Neural progenitor cell (in vitro differentiated cells): ENCODE measurements at regions not wholly inside any gene's neighbourhood (a gene's known extent, or its start where the extent isn't known, plus 50 kb on each side); places are given as distances from the start of the nearest gene placed in this dataset.
A peak's percentile ranks its signal among the peaks of the same experiment; 100 is the strongest.

ENCODE experiments used
- DNase-seq: peaks from one replicate; pipeline ENCODE4 v3.0.0-alpha.2; 2016; ENCODE audit warnings: low spot score
- H2AFZ ChIP-seq: fragments of 200-600 bp; sonication (generic); replicated peaks from 2 replicates; pipeline ENCODE4 v1.6.1; 2016; ENCODE audit warnings: antibody characterized with exemption
- H3F3A ChIP-seq: fragments of 200-600 bp; sonication (generic); 2 replicates; pipeline ENCODE4 v1.6.1; 2016; ENCODE audit warnings: antibody characterized with exemption, low read depth
- H3K27ac ChIP-seq: fragments of 200-600 bp; sonication (generic); 2 replicates; pipeline ENCODE4 v1.5.1; 2016; ENCODE audit warnings: mild to moderate bottlenecking
- H3K27me3 ChIP-seq: fragments of 200-600 bp; sonication (generic); 2 replicates; pipeline ENCODE4 v1.6.1; 2016; ENCODE audit warnings: mild to moderate bottlenecking, moderate library complexity
- H3K36me3 ChIP-seq: fragments of 200-600 bp; sonication (generic); 2 replicates; pipeline ENCODE4 v1.5.1; 2016
- H3K4me1 ChIP-seq: fragments of 200-600 bp; sonication (generic); 2 replicates; pipeline ENCODE4 v1.6.1; 2016; ENCODE audit warnings: mixed run types
- H3K4me2 ChIP-seq: fragments of 200-600 bp; sonication (generic); 2 replicates; pipeline ENCODE4 v1.6.1; 2016
- H3K4me3 ChIP-seq: fragments of 200-600 bp; sonication (generic); 2 replicates; pipeline ENCODE4 v1.5.1; 2016
- H3K79me2 ChIP-seq: fragments of 200-600 bp; sonication (generic); 2 replicates; pipeline ENCODE4 v1.6.1; 2016; ENCODE audit warnings: low read depth
- H3K9ac ChIP-seq: fragments of 200-600 bp; sonication (generic); 2 replicates; pipeline ENCODE4 v1.6.1; 2016
- H3K9me3 ChIP-seq: fragments of 200-600 bp; sonication (generic); 2 replicates; pipeline ENCODE4 v1.5.1; 2016; ENCODE audit warnings: low read depth
- H4K20me1 ChIP-seq: fragments of 200-600 bp; sonication (generic); 2 replicates; pipeline ENCODE4 v1.6.1; 2016; ENCODE audit warnings: low read depth
- H3K27ac Mint-ChIP-seq: 3 replicates; pipeline ENCODE4 v1.8.0; 2021; ENCODE audit warnings: mixed read lengths
- H3K27me3 Mint-ChIP-seq: 2 replicates; pipeline ENCODE4 v1.8.0; 2022; ENCODE audit warnings: low read depth, mild to moderate bottlenecking, inconsistent platforms, moderate library complexity, mixed read lengths; ENCODE audit not compliant: insufficient read depth
- H3K36me3 Mint-ChIP-seq: 3 replicates; pipeline ENCODE4 v1.8.0; 2021; ENCODE audit warnings: mixed read lengths
- H3K4me1 Mint-ChIP-seq: 3 replicates; pipeline ENCODE4 v1.8.0; 2021; ENCODE audit warnings: mixed read lengths
- H3K4me3 Mint-ChIP-seq: 3 replicates; pipeline ENCODE4 v1.8.0; 2021; ENCODE audit warnings: mild to moderate bottlenecking, moderate library complexity, mixed read lengths
- H3K9me3 Mint-ChIP-seq: 3 replicates; pipeline ENCODE4 v1.8.0; 2020; ENCODE audit warnings: mixed read lengths
- EZH2 ChIP-seq: fragments of 200-600 bp; sonication (generic); IDR thresholded peaks from 2 replicates; pipeline ENCODE4 v1.6.1; 2017; ENCODE audit warnings: antibody characterized with exemption, mild to moderate bottlenecking, moderate library complexity
- EZH2phosphoT487 ChIP-seq: fragments of 200-600 bp; sonication (generic); IDR thresholded peaks from 2 replicates; pipeline ENCODE4 v1.6.1; 2017; ENCODE audit warnings: antibody characterized with exemption
- TF ChIP-seq, protein P1 (sequence below): fragments of 200-600 bp; sonication (generic); IDR thresholded peaks from 2 replicates; pipeline ENCODE4 v1.5.1; 2017; ENCODE audit warnings: antibody characterized with exemption, mild to moderate bottlenecking

DNA sequence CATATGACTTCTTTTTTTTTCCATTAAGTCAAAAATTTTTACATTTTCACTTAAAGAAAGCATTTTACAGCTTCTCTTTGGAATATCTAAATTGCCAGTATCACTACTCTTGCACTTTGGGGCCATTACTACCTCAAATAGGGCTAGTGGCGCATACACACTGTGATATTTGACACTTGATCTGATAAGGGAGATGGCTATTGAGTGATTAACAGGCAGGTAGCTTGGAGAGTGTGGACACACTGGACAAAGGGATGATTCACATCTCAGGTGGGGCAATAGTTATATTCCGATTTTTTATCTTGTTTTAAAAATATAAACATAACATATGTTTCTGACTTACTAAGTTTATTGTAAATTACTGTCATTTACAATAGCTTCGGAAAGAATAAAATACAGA, 2219.9 kb downstream of the LRRC4C start:
- no peak overlapping the region for H3K27ac ChIP-seq

DNA sequence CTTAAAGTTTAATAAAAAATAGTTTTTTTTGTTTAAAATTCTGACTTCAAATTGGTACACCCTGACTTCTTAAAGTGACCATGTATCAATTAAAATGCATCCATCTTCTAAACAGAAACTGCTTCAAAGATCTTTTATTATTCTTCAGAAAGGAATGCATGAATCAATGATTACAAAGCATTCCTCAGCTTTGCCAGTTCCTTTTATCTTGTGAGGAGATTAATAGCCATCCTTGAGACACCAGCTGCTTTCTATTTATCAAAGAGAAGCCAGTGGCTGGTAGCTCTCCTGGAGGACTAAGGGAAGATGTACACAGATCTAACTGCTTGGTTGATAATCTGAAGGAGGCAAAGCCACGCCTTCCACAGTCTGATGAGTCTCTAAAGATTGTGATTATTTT, 2222.5 kb downstream of the LRRC4C start:
- TF ChIP-seq, protein P1, sequence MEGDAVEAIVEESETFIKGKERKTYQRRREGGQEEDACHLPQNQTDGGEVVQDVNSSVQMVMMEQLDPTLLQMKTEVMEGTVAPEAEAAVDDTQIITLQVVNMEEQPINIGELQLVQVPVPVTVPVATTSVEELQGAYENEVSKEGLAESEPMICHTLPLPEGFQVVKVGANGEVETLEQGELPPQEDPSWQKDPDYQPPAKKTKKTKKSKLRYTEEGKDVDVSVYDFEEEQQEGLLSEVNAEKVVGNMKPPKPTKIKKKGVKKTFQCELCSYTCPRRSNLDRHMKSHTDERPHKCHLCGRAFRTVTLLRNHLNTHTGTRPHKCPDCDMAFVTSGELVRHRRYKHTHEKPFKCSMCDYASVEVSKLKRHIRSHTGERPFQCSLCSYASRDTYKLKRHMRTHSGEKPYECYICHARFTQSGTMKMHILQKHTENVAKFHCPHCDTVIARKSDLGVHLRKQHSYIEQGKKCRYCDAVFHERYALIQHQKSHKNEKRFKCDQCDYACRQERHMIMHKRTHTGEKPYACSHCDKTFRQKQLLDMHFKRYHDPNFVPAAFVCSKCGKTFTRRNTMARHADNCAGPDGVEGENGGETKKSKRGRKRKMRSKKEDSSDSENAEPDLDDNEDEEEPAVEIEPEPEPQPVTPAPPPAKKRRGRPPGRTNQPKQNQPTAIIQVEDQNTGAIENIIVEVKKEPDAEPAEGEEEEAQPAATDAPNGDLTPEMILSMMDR = no peak
- TF ChIP-seq EZH2 (no peak), EZH2phosphoT487 (no peak)
- H3K36me3 ChIP-seq = no peaks in the 10 kb centered on the region
- H3K27ac ChIP-seq = no peak overlapping the region
- H3K9me3 Mint-ChIP-seq = peaks cover 8% of the 10 kb centered on the region
- H2AFZ ChIP-seq = no peak overlapping the region
- DNase-seq = peak; percentile 23
- no peak overlapping the region for H3K27ac Mint-ChIP-seq
- H3K4me3 ChIP-seq = no peak overlapping the region
- H3K9ac ChIP-seq = no peak overlapping the region
- no peaks in the 10 kb centered on the region for H3F3A ChIP-seq
- H3K9me3 ChIP-seq = no peaks in the 10 kb centered on the region
- H3K79me2 ChIP-seq = no peaks in the 10 kb centered on the region
- no peak overlapping the region for H3K4me2 ChIP-seq
- H3K4me3 Mint-ChIP-seq = no peak overlapping the region
- H3K27me3 Mint-ChIP-seq = no peaks in the 10 kb centered on the region
- peaks cover 6% of the 10 kb centered on the region for H3K4me1 Mint-ChIP-seq
- no peaks in the 10 kb centered on the region for H4K20me1 ChIP-seq
- no peaks in the 10 kb centered on the region for H3K27me3 ChIP-seq
- no peaks in the 10 kb centered on the region for H3K4me1 ChIP-seq
- H3K36me3 Mint-ChIP-seq = no peaks in the 10 kb centered on the region

More for the DNA sequence above, 2219.9 kb downstream of the LRRC4C start:
- Histone ChIP-seq H3K9me3 (no peaks in the 10 kb centered on the region), H4K20me1 (no peaks in the 10 kb centered on the region), H3K4me2 (no peak overlapping the region), H3K36me3 (no peaks in the 10 kb centered on the region), H2AFZ (no peak overlapping the region), H3K27me3 (no peaks in the 10 kb centered on the region), H3F3A (no peaks in the 10 kb centered on the region), H3K4me3 (no peak overlapping the region), H3K9ac (no peak overlapping the region), H3K79me2 (no peaks in the 10 kb centered on the region), H3K4me1 (no peaks in the 10 kb centered on the region)
- Mint-ChIP-seq H3K27ac (no peak overlapping the region), H3K27me3 (no peaks in the 10 kb centered on the region), H3K9me3 (peaks cover 7% of the 10 kb centered on the region), H3K4me1 (peaks cover 6% of the 10 kb centered on the region), H3K4me3 (no peak overlapping the region), H3K36me3 (no peaks in the 10 kb centered on the region)
- TF ChIP-seq, protein P1 = no peak
- TF ChIP-seq EZH2phosphoT487 (no peak), EZH2 (no peak)
- DNase-seq = no peak

DNA sequence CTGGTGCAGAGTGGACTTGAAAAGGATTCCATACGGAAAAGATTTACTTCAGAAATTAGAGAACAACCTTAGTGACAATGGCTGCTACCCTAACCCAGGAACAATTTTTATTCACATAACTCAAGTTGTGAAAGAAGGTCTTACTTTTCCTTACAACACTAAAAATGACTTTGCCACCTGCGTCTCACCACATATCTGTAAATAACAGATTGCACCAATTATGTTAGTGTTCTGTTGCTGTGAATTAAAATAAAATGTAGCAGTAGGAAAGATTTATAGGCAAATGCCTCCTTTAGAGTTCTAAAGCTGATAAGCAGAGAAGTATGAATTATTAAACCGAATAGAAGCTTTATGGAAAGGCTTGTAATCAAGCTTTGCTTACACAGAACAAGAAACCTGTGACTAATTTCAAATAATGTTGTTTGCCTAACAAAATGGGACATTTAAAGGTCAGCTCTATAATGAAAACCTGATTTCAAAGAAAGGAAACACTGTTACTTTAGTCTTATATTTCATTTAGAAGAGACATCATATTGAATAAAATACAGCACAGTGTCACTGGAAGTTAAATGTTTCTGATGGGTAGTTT, 2237.8 kb downstream of the LRRC4C start:
- Histone ChIP-seq H3K4me2 (no peak overlapping the region), H3K79me2 (no peaks in the 10 kb centered on the region), H4K20me1 (no peaks in the 10 kb centered on the region), H3F3A (no peaks in the 10 kb centered on the region), H3K4me3 (no peak overlapping the region), H3K27ac (no peak overlapping the region), H3K27me3 (no peaks in the 10 kb centered on the region), H3K9me3 (no peaks in the 10 kb centered on the region), H3K36me3 (no peaks in the 10 kb centered on the region), H2AFZ (no peak overlapping the region), H3K9ac (no peak overlapping the region), H3K4me1 (no peaks in the 10 kb centered on the region)
- TF ChIP-seq, protein P1 = no peak
- no peak for TF ChIP-seq EZH2
- no peaks in the 10 kb centered on the region for H3K4me1 Mint-ChIP-seq
- no peak overlapping the region for H3K27ac Mint-ChIP-seq
- H3K27me3 Mint-ChIP-seq = no peaks in the 10 kb centered on the region
- no peak overlapping the region for H3K4me3 Mint-ChIP-seq
- H3K9me3 Mint-ChIP-seq = peaks cover 2% of the 10 kb centered on the region
- H3K36me3 Mint-ChIP-seq = no peaks in the 10 kb centered on the region
- no peak for DNase-seq
